Hepatocyte (in vitro differentiated cells): ENCODE measurements at regions not wholly inside any gene's neighbourhood (a gene's known extent, or its start where the extent isn't known, plus 50 kb on each side); places are given as distances from the start of the nearest gene placed in this dataset.
A peak's percentile ranks its signal among the peaks of the same experiment; 100 is the strongest.

ENCODE experiments used
- DNase-seq: peaks from one replicate; pipeline ENCODE4 v3.0.0-alpha.2; 2016; ENCODE audit warnings: low spot score
- H2AFZ ChIP-seq: fragments of 200-600 bp; sonication (generic); 2 replicates; pipeline ENCODE4 v1.6.0; 2016; ENCODE audit warnings: antibody characterized with exemption, mild to moderate bottlenecking
- H3K27ac ChIP-seq: fragments of 200-600 bp; sonication (generic); 2 replicates; pipeline ENCODE4 v1.5.1; 2016; ENCODE audit warnings: mild to moderate bottlenecking
- H3K27me3 ChIP-seq: fragments of 200-600 bp; sonication (generic); 2 replicates; pipeline ENCODE4 v1.6.1; 2016
- H3K36me3 ChIP-seq: fragments of 200-600 bp; sonication (generic); replicated peaks from 2 replicates; pipeline ENCODE4 v1.5.1; 2016; ENCODE audit warnings: low read depth; ENCODE audit not compliant: insufficient read depth
- H3K4me1 ChIP-seq: fragments of 200-600 bp; sonication (generic); 2 replicates; pipeline ENCODE4 v1.5.1; 2016; ENCODE audit warnings: mild to moderate bottlenecking, moderate library complexity; ENCODE audit not compliant: insufficient read depth
- H3K4me2 ChIP-seq: fragments of 200-600 bp; sonication (generic); 2 replicates; pipeline ENCODE4 v1.6.0; 2016
- H3K4me3 ChIP-seq: fragments of 200-600 bp; sonication (generic); 2 replicates; pipeline ENCODE4 v1.5.1; 2016; ENCODE audit warnings: mild to moderate bottlenecking
- H3K79me2 ChIP-seq: fragments of 200-600 bp; sonication (generic); 2 replicates; pipeline ENCODE4 v1.6.0; 2017; ENCODE audit warnings: mild to moderate bottlenecking
- H3K9me2 ChIP-seq: fragments of 200-600 bp; sonication (generic); replicated peaks from 2 replicates; pipeline ENCODE4 v1.6.0; 2017; ENCODE audit warnings: mild to moderate bottlenecking; ENCODE audit not compliant: insufficient read depth
- H3K9me3 ChIP-seq: fragments of 200-600 bp; sonication (generic); 2 replicates; pipeline ENCODE4 v1.5.1; 2016; ENCODE audit warnings: low read depth, mild to moderate bottlenecking
- H4K20me1 ChIP-seq: fragments of 200-600 bp; sonication (generic); 2 replicates; pipeline ENCODE4 v1.6.0; 2016; ENCODE audit warnings: mild to moderate bottlenecking; ENCODE audit not compliant: insufficient read depth, poor library complexity, severe bottlenecking
- EZH2 ChIP-seq: fragments of 200-600 bp; sonication (generic); IDR thresholded peaks from 2 replicates; pipeline ENCODE4 v1.6.1; 2016; ENCODE audit warnings: antibody characterized with exemption, mild to moderate bottlenecking, borderline replicate concordance
- EZH2phosphoT487 ChIP-seq: fragments of 200-600 bp; sonication (generic); IDR thresholded peaks from one replicate; pipeline ENCODE4 v1.6.1; 2018; ENCODE audit warnings: antibody characterized with exemption, mild to moderate bottlenecking, low read depth, moderate library complexity; ENCODE audit not compliant: unreplicated experiment, severe bottlenecking
- WGBS: methylation state at CpG from one replicate; pipeline ENCODE4 v1.1.6; 2016; ENCODE audit warnings: low lambda C conversion rate; ENCODE audit errors: missing lambda C conversion rate; 5-methylcytosine and 5-hydroxymethylcytosine counted together
- TF ChIP-seq, protein P1 (sequence below): fragments of 200-600 bp; sonication (generic); IDR thresholded peaks from 2 replicates; pipeline ENCODE4 v1.5.1; 2016; ENCODE audit warnings: antibody characterized with exemption, mild to moderate bottlenecking; ENCODE audit not compliant: poor library complexity

DNA sequence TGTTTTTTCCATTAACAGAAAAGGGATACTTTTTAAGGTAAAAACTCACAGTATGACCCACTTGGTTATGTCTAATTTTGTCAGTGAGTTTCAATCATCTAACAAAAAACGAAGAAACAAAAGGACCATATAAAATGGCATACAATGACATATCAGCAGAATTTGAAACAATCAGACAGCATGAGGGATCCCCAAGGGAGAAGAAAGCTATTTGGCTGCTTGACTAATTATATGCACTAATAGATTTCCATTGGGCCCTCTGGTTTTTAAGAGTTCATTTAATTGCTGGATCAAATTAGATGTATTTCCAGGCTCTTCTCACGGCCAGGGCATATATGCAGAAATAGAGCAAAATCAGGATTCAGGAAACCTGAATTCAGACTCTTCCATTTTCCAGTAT lies 376.4 kb upstream of the GBE1 start:
- WGBS = 81% methylated on average over 2 of the region's 2 CpGs

DNA sequence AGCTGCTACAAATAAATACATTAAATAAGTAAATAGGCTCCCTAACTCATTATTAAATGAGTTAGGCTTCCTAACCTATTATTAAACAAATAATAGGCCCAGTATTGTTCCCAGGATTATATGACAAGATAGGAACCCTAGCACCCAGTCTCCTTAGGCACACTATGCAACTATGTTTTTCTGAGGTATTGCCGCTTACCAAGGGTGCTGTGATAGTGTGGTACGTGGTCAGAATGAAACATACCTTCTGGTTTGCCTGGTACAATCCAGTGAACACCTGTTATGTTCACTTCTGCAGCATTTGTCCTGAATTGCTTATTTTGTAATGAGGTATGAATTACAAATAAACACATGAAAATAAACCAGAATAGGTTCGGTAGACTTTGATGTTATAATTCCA lies 375.6 kb upstream of the GBE1 start:
- Histone ChIP-seq H3K9me3 (no peaks in the 10 kb centered on the region), H3K36me3 (no peaks in the 10 kb centered on the region), H3K4me3 (no peak overlapping the region), H3K4me2 (no peak overlapping the region), H3K79me2 (no peaks in the 10 kb centered on the region), H3K27me3 (no peaks in the 10 kb centered on the region), H3K9me2 (no peaks in the 10 kb centered on the region), H2AFZ (no peak overlapping the region), H4K20me1 (no peaks in the 10 kb centered on the region), H3K4me1 (no peaks in the 10 kb centered on the region), H3K27ac (no peak overlapping the region)
- TF ChIP-seq EZH2phosphoT487 (no peak), EZH2 (no peak)
- TF ChIP-seq, protein P1, sequence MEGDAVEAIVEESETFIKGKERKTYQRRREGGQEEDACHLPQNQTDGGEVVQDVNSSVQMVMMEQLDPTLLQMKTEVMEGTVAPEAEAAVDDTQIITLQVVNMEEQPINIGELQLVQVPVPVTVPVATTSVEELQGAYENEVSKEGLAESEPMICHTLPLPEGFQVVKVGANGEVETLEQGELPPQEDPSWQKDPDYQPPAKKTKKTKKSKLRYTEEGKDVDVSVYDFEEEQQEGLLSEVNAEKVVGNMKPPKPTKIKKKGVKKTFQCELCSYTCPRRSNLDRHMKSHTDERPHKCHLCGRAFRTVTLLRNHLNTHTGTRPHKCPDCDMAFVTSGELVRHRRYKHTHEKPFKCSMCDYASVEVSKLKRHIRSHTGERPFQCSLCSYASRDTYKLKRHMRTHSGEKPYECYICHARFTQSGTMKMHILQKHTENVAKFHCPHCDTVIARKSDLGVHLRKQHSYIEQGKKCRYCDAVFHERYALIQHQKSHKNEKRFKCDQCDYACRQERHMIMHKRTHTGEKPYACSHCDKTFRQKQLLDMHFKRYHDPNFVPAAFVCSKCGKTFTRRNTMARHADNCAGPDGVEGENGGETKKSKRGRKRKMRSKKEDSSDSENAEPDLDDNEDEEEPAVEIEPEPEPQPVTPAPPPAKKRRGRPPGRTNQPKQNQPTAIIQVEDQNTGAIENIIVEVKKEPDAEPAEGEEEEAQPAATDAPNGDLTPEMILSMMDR = no peak
- WGBS = 90% methylated on average over 3 of the region's 3 CpGs
- no peak for DNase-seq

More for the DNA sequence above, 376.4 kb upstream of the GBE1 start:
- H3K79me2 ChIP-seq = no peaks in the 10 kb centered on the region
- H3K9me3 ChIP-seq = no peaks in the 10 kb centered on the region
- H3K4me3 ChIP-seq = no peak overlapping the region
- H3K4me2 ChIP-seq = no peak overlapping the region
- no peaks in the 10 kb centered on the region for H3K36me3 ChIP-seq
- no peaks in the 10 kb centered on the region for H3K4me1 ChIP-seq
- no peaks in the 10 kb centered on the region for H4K20me1 ChIP-seq
- H2AFZ ChIP-seq = no peak overlapping the region
- no peak overlapping the region for H3K27ac ChIP-seq
- TF ChIP-seq EZH2 = no peak
- TF ChIP-seq, protein P1 = no peak
- no peak for TF ChIP-seq EZH2phosphoT487
- H3K9me2 ChIP-seq = no peaks in the 10 kb centered on the region
- no peak for DNase-seq
- no peaks in the 10 kb centered on the region for H3K27me3 ChIP-seq

DNA sequence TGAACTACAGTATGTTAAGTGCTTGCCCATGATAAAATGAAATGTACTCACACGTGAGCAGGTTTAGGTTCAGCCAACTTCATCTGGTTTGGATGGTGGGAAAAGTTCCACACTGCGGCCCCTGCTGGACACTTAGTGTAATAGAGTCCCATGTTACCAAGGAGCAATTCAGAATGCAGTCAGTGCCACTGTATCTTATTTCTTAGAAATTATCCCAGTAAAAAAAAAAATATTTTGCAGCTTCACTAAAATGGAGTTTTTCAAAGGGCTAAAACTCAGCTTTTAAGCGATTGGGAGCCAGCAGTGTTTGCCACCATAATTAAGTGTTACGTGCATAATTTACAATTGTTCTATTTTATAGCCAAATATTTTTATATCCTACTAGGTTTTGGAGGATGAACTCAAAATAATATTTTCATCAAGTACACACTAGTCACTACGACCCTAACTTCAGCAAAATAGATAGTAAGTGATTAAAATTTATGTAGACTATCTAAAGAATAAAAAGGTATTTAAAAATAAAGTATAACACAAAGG lies 371.7 kb upstream of the GBE1 start:
- no peak overlapping the region for H2AFZ ChIP-seq
- no peaks in the 10 kb centered on the region for H3K36me3 ChIP-seq
- peak; percentile 76 for DNase-seq
- H3K4me1 ChIP-seq = no peaks in the 10 kb centered on the region
- H3K9me2 ChIP-seq = no peaks in the 10 kb centered on the region
- no peaks in the 10 kb centered on the region for H3K27me3 ChIP-seq
- WGBS = 22% methylated on average over 5 of the region's 5 CpGs
- H4K20me1 ChIP-seq = no peaks in the 10 kb centered on the region
- H3K79me2 ChIP-seq = no peaks in the 10 kb centered on the region
- no peak overlapping the region for H3K27ac ChIP-seq
- H3K9me3 ChIP-seq = no peaks in the 10 kb centered on the region
- H3K4me2 ChIP-seq = no peak overlapping the region
- no peak overlapping the region for H3K4me3 ChIP-seq
- TF ChIP-seq EZH2phosphoT487 (no peak), EZH2 (no peak)
- TF ChIP-seq, protein P1 = peak; percentile 84
